ENCODE measurements at regions not wholly inside any gene's neighbourhood (a gene's known extent, or its start where the extent isn't known, plus 50 kb on each side); places are given as distances from the start of the nearest gene placed in this dataset.

DNA sequence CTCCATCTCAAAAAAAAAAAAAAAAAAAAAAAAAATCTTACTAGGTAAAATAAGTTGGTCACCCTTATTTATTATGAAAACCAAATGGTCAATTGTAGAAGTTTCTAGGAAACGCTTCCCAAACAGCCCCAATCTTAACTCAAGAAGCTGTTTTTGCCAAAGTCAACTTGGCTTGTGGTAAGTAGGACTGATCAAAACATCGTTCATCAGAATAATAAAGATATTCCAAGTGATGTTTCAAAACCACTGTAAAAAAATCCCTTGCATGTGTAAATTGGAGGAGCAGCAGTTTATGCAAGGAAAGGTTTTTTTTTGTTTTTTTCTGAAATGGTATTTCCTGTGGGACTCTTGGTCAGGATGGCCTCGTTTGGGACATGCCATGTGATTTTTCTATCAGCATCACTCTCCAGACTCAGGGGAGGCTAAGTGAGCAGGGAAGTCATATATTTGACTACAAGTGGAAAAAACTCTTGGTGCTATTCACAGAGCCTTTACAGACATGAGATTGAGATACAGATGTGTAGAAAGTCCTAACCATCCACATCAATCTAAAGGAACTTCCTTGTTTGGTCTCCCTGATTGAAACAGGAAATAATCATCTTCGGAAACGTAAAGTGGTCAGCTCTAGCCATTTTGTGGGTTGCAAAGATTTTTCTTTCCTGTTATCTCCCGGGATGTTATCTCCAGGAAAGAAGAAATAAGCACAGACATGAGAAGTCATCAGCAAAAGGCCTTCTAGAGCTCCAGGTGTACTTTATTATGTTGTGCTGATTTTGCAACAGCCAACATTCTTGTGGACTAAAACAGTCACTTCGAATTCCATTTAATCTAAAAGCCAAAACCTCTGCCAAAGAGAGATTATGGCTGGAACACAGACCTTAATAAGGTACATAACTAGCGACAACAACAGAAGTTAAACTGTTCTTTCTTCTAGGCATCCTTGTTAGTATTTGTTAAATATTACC is 177.8 kb downstream of the EDN1 start:
- TF ChIP-seq, protein P1, sequence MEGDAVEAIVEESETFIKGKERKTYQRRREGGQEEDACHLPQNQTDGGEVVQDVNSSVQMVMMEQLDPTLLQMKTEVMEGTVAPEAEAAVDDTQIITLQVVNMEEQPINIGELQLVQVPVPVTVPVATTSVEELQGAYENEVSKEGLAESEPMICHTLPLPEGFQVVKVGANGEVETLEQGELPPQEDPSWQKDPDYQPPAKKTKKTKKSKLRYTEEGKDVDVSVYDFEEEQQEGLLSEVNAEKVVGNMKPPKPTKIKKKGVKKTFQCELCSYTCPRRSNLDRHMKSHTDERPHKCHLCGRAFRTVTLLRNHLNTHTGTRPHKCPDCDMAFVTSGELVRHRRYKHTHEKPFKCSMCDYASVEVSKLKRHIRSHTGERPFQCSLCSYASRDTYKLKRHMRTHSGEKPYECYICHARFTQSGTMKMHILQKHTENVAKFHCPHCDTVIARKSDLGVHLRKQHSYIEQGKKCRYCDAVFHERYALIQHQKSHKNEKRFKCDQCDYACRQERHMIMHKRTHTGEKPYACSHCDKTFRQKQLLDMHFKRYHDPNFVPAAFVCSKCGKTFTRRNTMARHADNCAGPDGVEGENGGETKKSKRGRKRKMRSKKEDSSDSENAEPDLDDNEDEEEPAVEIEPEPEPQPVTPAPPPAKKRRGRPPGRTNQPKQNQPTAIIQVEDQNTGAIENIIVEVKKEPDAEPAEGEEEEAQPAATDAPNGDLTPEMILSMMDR (IDR thresholded peaks at IDR 0.05; ENCODE audit: insufficient read depth, low read depth, low read length) = no peak
- no peak for TF ChIP-seq EZH2 (IDR thresholded peaks at IDR 0.05; ENCODE audit: insufficient read depth, low read length)

All from astrocyte (in vitro differentiated cells and primary cell).